ENCODE measurements at regions not wholly inside any gene's neighbourhood (a gene's known extent, or its start where the extent isn't known, plus 50 kb on each side); places are given as distances from the start of the nearest gene placed in this dataset.

- no peak overlapping the region for H2AFZ ChIP-seq (ENCODE audit: low read length)
- no TSS peak for BruUV-seq (replicated peaks)
These were observed 80.1 kb upstream of the PDC start for GRCh38 chr1:186541003-186541402.

GRCh38 chr1:186540521-186540920, 79.6 kb upstream of the PDC start:
- BruUV-seq (replicated peaks), result no TSS peak
- Histone ChIP-seq H3K4me2 (ENCODE audit: low read length) (no peak overlapping the region), H4K20me1 (ENCODE audit: insufficient read depth, low read length) (no peaks in the 10 kb centered on the region), H3K9me3 (ENCODE audit: low read length) (no peaks in the 10 kb centered on the region), H3K9me2 (ENCODE audit: insufficient read depth, low read length) (no peaks in the 10 kb centered on the region), H3K4me1 (ENCODE audit: insufficient read depth, low read length, poor library complexity, severe bottlenecking) (no peaks in the 10 kb centered on the region), H3K79me2 (ENCODE audit: insufficient read depth, low read depth, low read length) (no peaks in the 10 kb centered on the region), H3K27ac (ENCODE audit: low read depth, low read length, poor library complexity, severe bottlenecking) (no peak overlapping the region), H2AFZ (ENCODE audit: low read length) (no peak overlapping the region), H3K4me3 (ENCODE audit: low read depth, low read length, poor library complexity, severe bottlenecking) (no peak overlapping the region), H3K36me3 (ENCODE audit: insufficient read depth, low read length) (no peaks in the 10 kb centered on the region)
- ChIA-PET POLR2A (interaction anchor here (0.6 kb wide), 1 partner anchor 74 kb away, joined by 3 read pairs; no protein-coding TSS in a partner anchor), CTCF (ENCODE audit: unreplicated experiment) (no interaction called here)
- no peak for DNase-seq (ENCODE audit: low spot score)
- intact Hi-C loops (cut with micrococcal nuclease; ENCODE audit: unreplicated experiment), result no loop called here
- TF ChIP-seq CTCF (conservative IDR thresholded peaks at IDR 0.05; ENCODE audit: low read length) (no peak), EZH2phosphoT487 (IDR thresholded peaks at IDR 0.05; ENCODE audit: borderline replicate concordance, low read depth, low read length) (no peak)

More at GRCh38 chr1:186541003-186541402, 80.1 kb upstream of the PDC start:
- intact Hi-C loops (cut with micrococcal nuclease; ENCODE audit: unreplicated experiment), result no loop called here
- Histone ChIP-seq H3K79me2 (ENCODE audit: insufficient read depth, low read depth, low read length) (no peaks in the 10 kb centered on the region), H3K4me2 (ENCODE audit: low read length) (no peak overlapping the region), H3K4me3 (ENCODE audit: low read depth, low read length, poor library complexity, severe bottlenecking) (no peak overlapping the region), H3K4me1 (ENCODE audit: insufficient read depth, low read length, poor library complexity, severe bottlenecking) (no peaks in the 10 kb centered on the region), H3K9me3 (ENCODE audit: low read length) (no peaks in the 10 kb centered on the region), H3K9me2 (ENCODE audit: insufficient read depth, low read length) (no peaks in the 10 kb centered on the region), H3K27ac (ENCODE audit: low read depth, low read length, poor library complexity, severe bottlenecking) (no peak overlapping the region), H3K36me3 (ENCODE audit: insufficient read depth, low read length) (no peaks in the 10 kb centered on the region), H4K20me1 (ENCODE audit: insufficient read depth, low read length) (no peaks in the 10 kb centered on the region)
- ChIA-PET POLR2A (no interaction called here), CTCF (ENCODE audit: unreplicated experiment) (no interaction called here)
- DNase-seq (ENCODE audit: low spot score), result no peak
- TF ChIP-seq CTCF (conservative IDR thresholded peaks at IDR 0.05; ENCODE audit: low read length) (no peak), EZH2phosphoT487 (IDR thresholded peaks at IDR 0.05; ENCODE audit: borderline replicate concordance, low read depth, low read length) (no peak)

- no peaks in the 10 kb centered on the region for H3K79me2 ChIP-seq (ENCODE audit: insufficient read depth, low read depth, low read length)
- no TSS peak for BruUV-seq (replicated peaks)
- H3K27ac ChIP-seq (ENCODE audit: low read depth, low read length, poor library complexity, severe bottlenecking), result no peak overlapping the region
- intact Hi-C loops (cut with micrococcal nuclease; ENCODE audit: unreplicated experiment), result no loop called here
- no peaks in the 10 kb centered on the region for H4K20me1 ChIP-seq (ENCODE audit: insufficient read depth, low read length)
- no peaks in the 10 kb centered on the region for H3K9me3 ChIP-seq (ENCODE audit: low read length)
- POLR2A ChIA-PET, result no interaction called here
- no peak overlapping the region for H3K4me3 ChIP-seq (ENCODE audit: low read depth, low read length, poor library complexity, severe bottlenecking)
- no peak overlapping the region for H3K4me2 ChIP-seq (ENCODE audit: low read length)
- no peaks in the 10 kb centered on the region for H3K9me2 ChIP-seq (ENCODE audit: insufficient read depth, low read length)
- DNase-seq (ENCODE audit: low spot score), result no peak
- no peak for TF ChIP-seq CTCF (conservative IDR thresholded peaks at IDR 0.05; ENCODE audit: low read length)
- no peak for TF ChIP-seq EZH2phosphoT487 (IDR thresholded peaks at IDR 0.05; ENCODE audit: borderline replicate concordance, low read depth, low read length)
- no peaks in the 10 kb centered on the region for H3K4me1 ChIP-seq (ENCODE audit: insufficient read depth, low read length, poor library complexity, severe bottlenecking)
- no peak overlapping the region for H2AFZ ChIP-seq (ENCODE audit: low read length)
- CTCF ChIA-PET (ENCODE audit: unreplicated experiment), result no interaction called here
- no peaks in the 10 kb centered on the region for H3K36me3 ChIP-seq (ENCODE audit: insufficient read depth, low read length)
These were observed 75.5 kb upstream of the PDC start for GRCh38 chr1:186536273-186536890.

All from OCI-LY7 (cell line).